WERI-Rb-1 (cell line): ENCODE measurements at regions not wholly inside any gene's neighbourhood (a gene's known extent, or its start where the extent isn't known, plus 50 kb on each side); places are given as distances from the start of the nearest gene placed in this dataset.

ENCODE experiments used
- DNase-seq: peaks from one replicate; pipeline ENCODE4 v3.0.0-alpha.2; 2020
- H3K27ac ChIP-seq: fragments of 250-450 bp; sonication (Bioruptor Pico); 2 replicates; pipeline ENCODE4 v1.5.1; 2020; ENCODE audit warnings: mild to moderate bottlenecking, moderate library complexity
- H3K27me3 ChIP-seq: fragments of 250-450 bp; sonication (Bioruptor Pico); 2 replicates; pipeline ENCODE4 v1.5.1; 2021; ENCODE audit warnings: mild to moderate bottlenecking, low read depth, moderate library complexity; ENCODE audit not compliant: insufficient read depth, severe bottlenecking
- H3K36me3 ChIP-seq: fragments of 250-450 bp; sonication (Bioruptor Pico); 2 replicates; pipeline ENCODE4 v1.5.1; 2020; ENCODE audit warnings: mild to moderate bottlenecking, moderate library complexity
- H3K4me3 ChIP-seq: 2 replicates; pipeline ENCODE4 v1.5.1; 2011; ENCODE audit warnings: low read depth, mild to moderate bottlenecking, control low read depth, low read length
- H3K9me3 ChIP-seq: fragments of 250-450 bp; sonication (Bioruptor Pico); 2 replicates; pipeline ENCODE4 v1.5.1; 2021; ENCODE audit warnings: mild to moderate bottlenecking, moderate library complexity; ENCODE audit not compliant: severe bottlenecking
- CTCF ChIP-seq: IDR thresholded peaks from 2 replicates; pipeline ENCODE4 v1.5.1; 2011; ENCODE audit warnings: low read depth, mild to moderate bottlenecking, control low read depth, inconsistent platforms, low read length

- DNase-seq, result no peak
- no peak for TF ChIP-seq CTCF
- Histone ChIP-seq H3K4me3 (no peak overlapping the region), H3K36me3 (peaks cover 17% of the 10 kb centered on the region), H3K9me3 (no peaks in the 10 kb centered on the region), H3K27me3 (no peaks in the 10 kb centered on the region), H3K27ac (peak overlapping the region; percentile 54)
Observed at GRCh38 chr1:36560621-36561360, 78.1 kb upstream of the CSF3R start.

- H3K9me3 ChIP-seq, result no peaks in the 10 kb centered on the region
- H3K27ac ChIP-seq, result no peak overlapping the region
- H3K27me3 ChIP-seq, result no peaks in the 10 kb centered on the region
- no peak for TF ChIP-seq CTCF
- peaks cover 16% of the 10 kb centered on the region for H3K36me3 ChIP-seq
- no peak overlapping the region for H3K4me3 ChIP-seq
- no peak for DNase-seq
Observed at GRCh38 chr1:36560177-36560576, 77.5 kb upstream of the CSF3R start.

GRCh38 chr1:36559061-36559460 lies 76.3 kb upstream of the CSF3R start:
- no peak for TF ChIP-seq CTCF
- Histone ChIP-seq H3K36me3 (peaks cover 5% of the 10 kb centered on the region; the same call in 1 of the 2 replicates), H3K27ac (peak overlapping the region; percentile 37; the same call in 1 of the 2 replicates), H3K9me3 (no peaks in the 10 kb centered on the region), H3K4me3 (no peak overlapping the region), H3K27me3 (no peaks in the 10 kb centered on the region)
- DNase-seq, result no peak

GRCh38 chr1:36557041-36558000 lies 74.6 kb upstream of the CSF3R start:
- Histone ChIP-seq H3K27ac (peak overlapping the region; percentile 53), H3K27me3 (no peaks in the 10 kb centered on the region)

GRCh38 chr1:36555041-36555440 lies 72.3 kb upstream of the CSF3R start:
- no peaks in the 10 kb centered on the region for H3K27me3 ChIP-seq
- no peak overlapping the region for H3K27ac ChIP-seq
- TF ChIP-seq CTCF, result no peak
- no peaks in the 10 kb centered on the region for H3K9me3 ChIP-seq
- H3K36me3 ChIP-seq, result no peaks in the 10 kb centered on the region
- no peak for DNase-seq
- no peak overlapping the region for H3K4me3 ChIP-seq

More at GRCh38 chr1:36557041-36558000, 74.6 kb upstream of the CSF3R start:
- H3K4me3 ChIP-seq, result no peak overlapping the region
- DNase-seq, result peak; percentile 94
- H3K9me3 ChIP-seq, result no peaks in the 10 kb centered on the region
- TF ChIP-seq CTCF, result no peak
- no peaks in the 10 kb centered on the region; the same call in 1 of the 2 replicates for H3K36me3 ChIP-seq
